NCI-H1105 treated with DMSO at 0.1 percent for 48 hours (cell line): ENCODE measurements at regions not wholly inside any gene's neighbourhood (a gene's known extent, or its start where the extent isn't known, plus 50 kb on each side); places are given as distances from the start of the nearest gene placed in this dataset.

Source experiments
- DNase-seq: peaks from one replicate; lab custom pipeline; 2025; lab: John Stamatoyannopoulos, UW

DNA sequence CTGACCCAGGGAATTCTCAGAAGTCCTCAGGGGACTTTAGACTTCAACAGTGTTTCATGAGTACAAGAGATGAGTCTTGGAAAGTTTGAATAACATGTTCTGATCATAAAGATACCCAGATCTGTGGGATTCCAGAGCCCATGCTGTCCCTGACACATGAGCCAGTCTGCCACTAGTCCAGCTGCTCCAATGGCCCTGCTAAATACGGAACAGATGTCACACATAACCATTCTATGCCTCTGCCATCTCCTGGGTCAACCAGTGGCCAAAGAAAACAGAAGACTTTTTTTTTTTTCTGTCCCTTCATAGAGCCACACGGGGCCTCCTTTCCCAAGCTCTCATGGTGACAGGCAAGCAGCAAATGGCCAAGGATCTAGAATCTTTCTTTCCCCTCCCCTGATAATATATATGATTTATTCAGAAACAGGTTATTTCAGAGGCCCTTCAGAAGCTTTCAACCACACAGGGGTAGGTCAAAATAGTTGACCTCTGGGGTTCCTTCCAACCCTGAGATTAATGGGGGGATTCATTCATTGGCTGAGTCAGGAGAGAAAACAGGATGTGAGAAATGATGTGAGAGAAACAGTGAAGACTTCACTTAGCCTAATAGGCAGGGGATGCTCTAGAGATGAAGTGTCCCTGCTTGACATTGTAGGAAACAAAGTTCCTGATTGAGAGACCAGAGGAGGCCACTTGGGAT lies 367.7 kb downstream of the CDK5RAP2 start:
- DNase-seq, result no peak

DNA sequence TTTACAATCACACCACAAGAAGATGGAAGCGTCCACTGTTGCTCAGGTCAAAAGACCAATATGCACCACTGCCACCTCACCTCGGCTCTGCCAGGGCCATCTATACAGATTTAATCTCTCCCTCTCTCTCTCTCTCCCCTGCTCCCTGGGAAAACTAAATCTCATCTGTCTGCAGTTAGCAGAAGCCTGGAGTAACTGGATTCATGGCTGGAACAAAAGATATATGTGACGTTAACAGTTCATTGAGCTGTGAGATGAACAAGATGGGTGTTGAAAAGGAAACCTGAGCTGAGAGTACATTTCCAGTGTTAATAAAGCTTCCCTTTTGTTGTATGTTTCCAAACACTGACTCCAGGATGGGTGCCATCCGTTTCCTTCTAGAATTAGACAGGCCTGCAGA lies 369.7 kb downstream of the CDK5RAP2 start:
- no peak for DNase-seq

DNA sequence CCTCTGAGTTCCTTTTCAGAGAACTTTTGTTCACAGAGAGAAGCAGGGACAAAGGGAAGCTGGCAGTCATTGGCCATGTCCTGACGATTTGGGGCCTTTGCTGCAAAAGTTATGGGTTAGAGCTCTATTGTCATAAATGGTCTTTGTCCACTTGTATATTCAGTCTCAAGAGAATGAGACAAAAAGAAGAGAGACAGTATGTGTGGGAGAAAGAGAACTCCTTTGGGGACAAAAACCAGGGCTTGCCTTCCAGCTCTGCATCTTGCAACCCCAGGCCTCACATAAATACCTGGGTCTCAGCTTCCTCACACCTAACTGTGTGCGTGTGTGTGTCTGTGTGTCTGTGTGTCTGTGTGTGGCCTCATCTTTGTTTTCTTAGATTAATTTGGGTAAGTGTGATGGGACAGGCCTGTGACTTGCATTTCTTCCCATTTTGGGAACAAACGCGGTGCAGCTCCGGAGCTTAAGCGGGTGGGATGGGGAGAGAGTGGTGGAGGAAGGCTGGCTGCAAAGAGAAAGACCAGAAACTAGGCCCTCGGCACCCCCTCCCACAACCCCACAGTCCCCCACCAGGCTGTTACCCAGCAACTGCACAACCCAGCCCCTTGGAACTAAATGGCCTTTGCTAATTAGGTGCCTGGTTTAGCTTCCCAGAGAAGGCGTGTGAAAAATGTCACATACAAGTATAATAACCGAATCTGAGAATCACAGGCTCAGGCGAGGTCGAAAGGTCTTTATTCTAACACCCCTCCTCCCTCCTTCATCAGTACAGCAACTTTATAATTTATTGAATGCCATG lies 376.9 kb downstream of the CDK5RAP2 start:
- no peak for DNase-seq

- no peak for DNase-seq
Observed at GRCh38 chr9:120198027-120198426, 381.9 kb downstream of the CDK5RAP2 start.

- DNase-seq, result no peak
Observed at GRCh38 chr9:120197605-120198004, 382.4 kb downstream of the CDK5RAP2 start.

GRCh38 chr9:120191141-120191540 lies 388.8 kb downstream of the CDK5RAP2 start:
- no peak for DNase-seq

- no peak for DNase-seq
Observed at GRCh38 chr9:120187758-120188157, 392.2 kb downstream of the CDK5RAP2 start.

DNA sequence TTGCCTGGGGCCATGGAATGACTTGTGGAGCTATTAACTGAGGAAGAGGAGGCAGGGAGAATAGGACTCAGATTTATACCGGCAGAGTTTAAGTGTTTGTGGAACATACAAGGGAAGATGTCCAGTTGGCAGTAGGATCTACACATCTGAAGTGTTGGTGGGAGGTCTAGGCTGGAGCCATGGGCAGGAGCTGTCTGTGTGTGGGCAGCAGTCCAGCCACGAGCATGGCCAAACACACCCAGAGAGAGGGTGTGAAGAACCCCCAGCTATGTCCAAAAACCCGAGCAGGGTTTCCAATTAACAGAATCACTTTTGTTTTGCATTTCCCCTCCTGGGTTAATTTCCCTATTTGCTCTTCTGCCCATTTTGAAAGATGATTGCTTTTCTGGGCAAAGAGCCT lies 393.7 kb downstream of the CDK5RAP2 start:
- no peak for DNase-seq

DNA sequence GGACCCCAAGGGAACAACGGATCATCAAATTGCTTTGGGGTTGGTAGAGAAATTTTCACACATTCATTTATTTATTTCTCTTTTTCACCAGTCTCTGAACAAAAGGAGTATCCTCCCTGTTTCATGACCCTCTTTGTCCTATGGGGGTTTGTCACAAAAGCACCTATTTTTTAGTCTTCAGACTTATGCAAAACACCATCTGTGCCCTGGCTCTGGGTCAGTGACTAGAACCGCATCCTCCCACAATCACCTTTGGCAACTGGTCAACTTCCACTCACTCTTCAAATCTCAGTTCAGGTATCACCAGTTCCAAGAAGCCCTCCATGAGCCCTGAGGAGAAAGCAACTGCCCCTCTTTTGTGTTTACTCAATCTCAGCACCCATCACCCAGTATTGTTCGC lies 395.7 kb downstream of the CDK5RAP2 start:
- DNase-seq, result no peak

DNA sequence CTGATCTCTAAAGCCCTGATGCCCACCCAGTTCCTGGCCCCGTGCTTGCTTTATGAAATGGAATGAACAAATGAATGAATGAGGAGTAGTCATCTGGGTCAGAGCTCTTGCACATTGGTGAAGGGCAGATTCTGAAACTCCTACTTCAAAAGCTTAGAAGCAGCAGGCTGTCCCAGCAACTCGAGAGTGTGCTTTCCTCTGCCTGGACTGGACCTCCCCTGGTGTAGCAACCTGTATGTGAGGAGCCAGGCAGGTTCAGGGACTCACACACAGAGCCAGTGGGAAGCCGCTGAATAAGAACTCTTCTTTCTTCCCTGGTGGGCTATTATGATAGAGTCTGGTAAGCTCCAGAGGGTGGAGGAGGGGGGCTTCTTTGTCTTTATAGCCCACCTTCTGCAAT lies 396.4 kb downstream of the CDK5RAP2 start:
- no peak for DNase-seq

DNA sequence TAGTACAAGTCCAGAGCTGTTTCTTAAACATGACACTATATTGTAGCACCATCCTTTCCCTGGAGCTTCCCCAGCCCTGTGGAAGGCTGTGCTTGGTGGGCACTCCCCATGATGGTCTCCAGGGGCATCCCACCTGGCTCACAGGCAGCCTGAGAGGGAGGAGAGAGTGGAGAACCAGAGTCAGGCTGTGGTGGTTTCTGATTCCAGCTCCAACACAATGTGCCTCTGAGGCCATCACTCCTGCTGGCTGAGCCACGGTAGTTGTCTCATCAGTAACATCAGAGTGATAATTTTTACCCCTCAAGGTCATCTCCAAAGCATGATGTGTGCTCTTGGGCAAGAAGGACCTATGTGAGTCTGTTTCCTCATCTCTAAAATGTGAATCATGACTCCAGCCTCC lies 398.0 kb downstream of the CDK5RAP2 start:
- no peak for DNase-seq

DNA sequence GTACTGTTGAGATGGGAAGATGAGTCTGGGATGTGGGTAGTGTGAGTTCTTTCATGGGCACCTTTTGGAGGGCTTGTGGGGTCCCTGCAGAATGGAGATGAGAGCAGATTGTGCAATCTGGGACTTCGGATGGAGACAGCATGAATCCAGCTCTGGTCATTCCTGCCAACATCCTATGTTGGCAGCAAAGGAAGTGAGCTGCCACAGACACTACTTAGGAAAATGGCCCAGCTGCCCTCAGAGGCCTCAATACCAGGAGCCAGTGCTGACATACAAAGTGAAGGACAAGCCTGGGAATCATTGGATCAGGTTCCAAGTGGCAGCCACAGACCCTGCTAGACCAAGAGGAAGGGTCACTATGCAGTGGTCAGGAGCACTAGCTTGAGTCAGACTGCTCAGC lies 402.8 kb downstream of the CDK5RAP2 start:
- DNase-seq, result no peak

DNA sequence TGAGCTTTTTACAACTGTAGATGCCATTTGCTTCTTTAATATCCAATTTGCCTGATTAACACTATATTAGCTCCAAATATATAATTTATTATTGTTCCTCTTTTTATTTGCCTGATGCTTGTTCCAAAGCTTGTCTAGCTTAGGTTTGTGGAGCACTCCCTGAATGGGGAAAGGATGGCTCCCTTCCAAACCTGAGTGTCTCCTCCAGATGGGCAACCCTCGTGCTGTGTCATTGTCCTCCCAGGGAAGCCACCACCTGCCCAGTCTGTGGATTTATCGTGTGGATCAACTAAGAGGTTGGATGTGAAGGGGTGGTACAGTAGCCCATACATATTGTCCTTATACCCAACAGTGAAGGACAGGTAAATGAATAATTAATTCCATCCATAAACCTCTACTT lies 404.9 kb downstream of the CDK5RAP2 start:
- DNase-seq, result no peak

- DNase-seq, result no peak
Observed at GRCh38 chr9:120161776-120162175, 418.2 kb downstream of the CDK5RAP2 start.

- no peak for DNase-seq
Observed at GRCh38 chr9:120158221-120158620, 421.7 kb downstream of the CDK5RAP2 start.

GRCh38 chr9:120156376-120156775 lies 423.6 kb downstream of the CDK5RAP2 start:
- DNase-seq, result no peak

- DNase-seq, result no peak
Observed at GRCh38 chr9:120153258-120153657, 426.7 kb downstream of the CDK5RAP2 start.

- DNase-seq, result no peak
Observed at GRCh38 chr9:120152295-120152694, 427.7 kb downstream of the CDK5RAP2 start.

DNA sequence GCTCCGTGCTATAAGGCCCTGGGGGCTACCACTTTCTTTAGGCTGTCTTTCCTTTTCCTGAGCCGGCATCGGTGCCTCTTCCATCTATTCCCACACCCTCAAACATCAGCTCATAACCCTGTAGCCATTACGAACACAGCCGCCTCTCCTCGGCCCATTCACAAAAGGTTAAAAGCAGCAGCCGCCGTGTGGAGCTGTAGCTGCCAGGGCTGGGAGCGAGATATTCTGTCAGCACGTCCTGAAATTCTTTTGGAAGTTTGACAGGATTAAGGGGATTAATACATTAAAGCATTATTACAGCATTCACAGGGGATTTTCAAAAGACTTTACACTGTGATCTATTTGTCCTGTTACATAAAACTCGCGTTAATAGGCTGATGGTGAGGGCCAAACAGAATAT lies 428.2 kb downstream of the CDK5RAP2 start:
- DNase-seq, result no peak

DNA sequence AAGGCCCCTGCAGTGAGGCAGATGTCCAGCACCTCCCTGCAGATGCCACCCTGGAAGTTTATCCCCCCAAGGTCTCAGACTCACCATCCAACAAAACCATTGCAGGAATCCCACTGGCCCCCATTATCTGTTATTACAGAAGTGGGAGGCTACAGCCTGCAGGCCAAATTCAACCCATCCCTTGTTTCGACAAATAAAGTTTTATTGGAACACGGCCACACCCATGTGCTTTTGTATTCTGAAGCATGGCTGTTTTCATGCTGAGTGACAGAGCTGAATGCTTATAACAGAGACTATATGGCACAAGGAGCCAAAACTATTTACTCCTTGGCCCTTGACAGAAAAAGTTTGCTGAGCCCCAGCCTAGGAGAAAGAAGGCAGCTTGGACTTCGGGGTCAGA lies 428.8 kb downstream of the CDK5RAP2 start:
- no peak for DNase-seq

GRCh38 chr9:120138955-120139354 lies 441.0 kb downstream of the CDK5RAP2 start:
- no peak for DNase-seq

GRCh38 chr9:120137186-120137840 lies 442.7 kb downstream of the CDK5RAP2 start:
- DNase-seq, result no peak

- no peak for DNase-seq
Observed at GRCh38 chr9:120136696-120137095, 443.3 kb downstream of the CDK5RAP2 start.
